AG08396 (cell line): ENCODE measurements at regions not wholly inside any gene's neighbourhood (a gene's known extent, or its start where the extent isn't known, plus 50 kb on each side); places are given as distances from the start of the nearest gene placed in this dataset.

Experiments used
- DNase-seq: peaks from one replicate; pipeline ENCODE4 v3.0.0; 2012; ENCODE audit warnings: low spot score, mixed read lengths

GRCh38 chr1:87720561-87720960, 391.9 kb downstream of the LMO4 start:
- no peak for DNase-seq

GRCh38 chr1:87723193-87723592, 394.5 kb downstream of the LMO4 start:
- no peak for DNase-seq

GRCh38 chr1:87728169-87728568, 399.5 kb downstream of the LMO4 start:
- DNase-seq: no peak

- DNase-seq: no peak
Observed at GRCh38 chr1:87730274-87731216, 401.9 kb downstream of the LMO4 start.

GRCh38 chr1:87733386-87733785, 404.7 kb downstream of the LMO4 start:
- DNase-seq: no peak

- no peak for DNase-seq
Observed at GRCh38 chr1:87735750-87736149, 407.1 kb downstream of the LMO4 start.

GRCh38 chr1:87739141-87739540, 410.5 kb downstream of the LMO4 start:
- no peak for DNase-seq

- no peak for DNase-seq
Observed at GRCh38 chr1:87739704-87740103, 411.0 kb downstream of the LMO4 start.

- DNase-seq: no peak
Observed at GRCh38 chr1:87743256-87743655, 414.6 kb downstream of the LMO4 start.

- DNase-seq: no peak
Observed at GRCh38 chr1:87744056-87744455, 415.4 kb downstream of the LMO4 start.

GRCh38 chr1:87744763-87745162, 416.1 kb downstream of the LMO4 start:
- no peak for DNase-seq

GRCh38 chr1:87753366-87753765, 424.7 kb downstream of the LMO4 start:
- no peak for DNase-seq

- DNase-seq: no peak
Observed at GRCh38 chr1:87754139-87754538, 425.5 kb downstream of the LMO4 start.

GRCh38 chr1:87757676-87758075, 429.0 kb downstream of the LMO4 start:
- DNase-seq: no peak

- DNase-seq: no peak
Observed at GRCh38 chr1:87759421-87760087, 430.9 kb downstream of the LMO4 start.

- DNase-seq: no peak
Observed at GRCh38 chr1:87760155-87760554, 431.5 kb downstream of the LMO4 start.

- no peak for DNase-seq
Observed at GRCh38 chr1:87760654-87761053, 432.0 kb downstream of the LMO4 start.

GRCh38 chr1:87763483-87763882, 434.8 kb downstream of the LMO4 start:
- DNase-seq: no peak

- DNase-seq: no peak
Observed at GRCh38 chr1:87765057-87765680, 436.5 kb downstream of the LMO4 start.

GRCh38 chr1:87765681-87766070, 437.0 kb downstream of the LMO4 start:
- no peak for DNase-seq

GRCh38 chr1:87766737-87767136, 438.1 kb downstream of the LMO4 start:
- DNase-seq: no peak

GRCh38 chr1:87778896-87779295, 450.2 kb downstream of the LMO4 start:
- no peak for DNase-seq

- no peak for DNase-seq
Observed at GRCh38 chr1:87781554-87781953, 452.9 kb downstream of the LMO4 start.
